ENCODE measurements at regions not wholly inside any gene's neighbourhood (a gene's known extent, or its start where the extent isn't known, plus 50 kb on each side); places are given as distances from the start of the nearest gene placed in this dataset.

DNA sequence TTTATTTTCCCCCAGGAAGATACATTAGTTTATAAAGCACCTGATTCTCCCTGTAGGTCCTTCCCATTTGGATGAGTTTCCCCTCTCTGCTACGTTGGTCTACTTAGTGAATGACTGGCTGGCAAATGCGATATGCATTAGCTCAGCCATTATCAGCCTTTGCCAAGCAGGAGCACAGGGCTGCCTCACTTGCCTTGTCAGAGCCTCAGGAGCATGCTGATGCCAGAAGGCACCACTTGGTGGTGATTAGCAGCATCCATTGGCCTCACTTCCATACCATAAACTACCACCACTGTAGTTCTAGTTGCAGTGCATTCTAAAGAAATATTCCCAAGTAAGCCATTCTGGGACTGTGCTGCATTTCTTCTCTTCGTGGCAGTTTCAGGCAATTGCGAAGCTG lies 442.8 kb upstream of the CHST9 start:
- ATAC-seq: no peak
- DNase-seq: no peak

DNA sequence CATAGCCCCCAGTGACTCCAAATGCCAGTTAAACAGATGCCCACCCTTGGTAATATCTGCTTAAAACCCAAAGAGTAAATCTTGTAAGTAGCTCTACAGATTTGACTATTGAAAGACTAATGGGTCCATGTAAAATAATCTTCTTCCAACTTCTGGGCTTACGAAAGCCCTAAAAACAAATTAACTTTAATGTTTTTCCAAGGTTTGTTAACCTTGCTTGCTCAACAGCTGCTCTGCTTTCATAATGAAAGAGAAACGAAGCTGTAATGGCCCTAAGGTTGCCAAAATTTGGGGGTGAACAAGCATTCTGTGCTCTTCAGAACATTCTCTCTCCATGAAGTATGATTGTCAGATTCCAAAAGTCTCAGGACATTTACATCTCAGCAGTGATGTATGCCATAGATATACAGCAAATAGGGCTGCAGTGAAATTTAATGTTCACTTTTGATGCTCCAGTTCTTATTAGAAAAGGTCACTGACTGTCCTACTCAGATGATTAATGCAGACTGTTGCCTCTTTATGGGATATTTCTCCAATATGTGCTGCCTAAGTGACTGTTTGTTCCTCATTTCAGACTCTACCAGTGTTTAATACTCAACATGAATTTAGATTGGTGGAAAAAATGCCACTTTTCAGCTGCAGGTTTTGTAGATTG lies 436.3 kb upstream of the CHST9 start:
- DNase-seq (no peak), ATAC-seq (no peak)

DNA sequence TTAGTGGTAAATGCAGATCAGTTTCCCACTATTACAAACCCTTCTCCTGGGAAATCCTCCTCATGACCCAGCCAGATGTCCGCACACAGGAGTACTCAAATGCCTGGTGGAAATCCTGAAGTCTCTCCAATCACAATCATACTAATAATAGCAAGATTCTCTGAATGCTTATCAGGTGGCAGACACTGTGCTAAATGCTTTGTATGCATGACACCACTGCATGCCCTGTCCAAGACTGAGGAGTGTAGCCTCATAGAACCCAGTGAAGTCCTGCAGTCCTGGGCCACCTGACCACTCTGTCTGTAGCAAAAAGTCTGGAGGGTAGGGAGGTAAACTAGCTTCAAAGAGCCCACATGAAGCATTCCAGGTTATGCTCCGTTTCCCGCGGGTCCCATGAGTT lies 434.8 kb upstream of the CHST9 start:
- ATAC-seq (no peak), DNase-seq (no peak)

DNA sequence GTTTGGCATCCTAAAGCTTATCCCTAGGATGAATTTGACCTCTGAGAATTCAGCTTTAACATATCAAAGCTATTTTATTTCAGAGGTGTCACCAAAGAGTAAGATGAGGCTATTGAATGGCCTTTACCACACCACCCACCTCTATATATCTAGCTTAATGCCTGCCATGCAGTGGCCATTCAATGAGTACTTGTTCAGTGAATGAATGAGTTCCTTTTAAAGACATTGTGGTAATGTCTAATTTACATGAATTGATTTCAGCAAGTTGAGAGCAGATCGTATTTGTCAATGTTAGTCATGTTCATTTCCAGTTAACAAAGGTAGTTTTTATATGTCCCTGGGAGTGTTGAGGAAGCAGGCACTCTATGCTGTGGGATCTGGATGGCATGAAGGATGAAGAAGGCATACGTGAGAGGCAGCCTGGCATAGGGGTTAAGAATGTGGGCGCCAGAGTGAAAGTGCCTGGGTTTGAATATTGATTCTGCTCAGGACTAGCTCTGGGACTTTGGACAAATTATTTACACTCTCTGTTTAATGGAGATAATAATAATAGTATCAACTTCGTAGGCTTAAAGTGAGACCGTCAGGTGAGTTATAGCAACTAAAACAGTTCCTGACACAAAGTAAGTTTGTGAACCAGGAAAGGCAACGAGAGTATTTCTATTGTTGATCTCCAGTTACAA lies 434.1 kb upstream of the CHST9 start:
- no peak for DNase-seq
- no peak for ATAC-seq

DNA sequence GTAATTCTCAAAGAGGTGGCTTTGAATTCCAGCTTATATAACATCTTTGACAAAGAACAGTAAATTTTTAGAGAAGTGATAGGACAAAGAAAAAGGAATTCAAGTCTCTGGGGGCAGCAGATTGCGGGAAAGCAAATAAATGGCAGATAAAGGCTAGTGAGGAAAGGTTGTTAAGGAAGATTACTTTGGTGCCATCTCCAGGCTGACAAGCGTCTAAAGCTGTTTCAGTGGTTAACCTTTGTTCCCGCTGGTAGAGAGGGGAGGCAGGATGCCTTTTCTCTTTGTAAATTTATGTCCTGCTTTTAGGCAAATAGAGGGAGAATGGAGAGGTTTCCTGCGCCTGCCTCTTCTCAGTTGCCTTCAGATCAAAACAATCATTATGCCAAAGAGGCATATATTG lies 431.2 kb upstream of the CHST9 start:
- DNase-seq (no peak), ATAC-seq (no peak)

DNA sequence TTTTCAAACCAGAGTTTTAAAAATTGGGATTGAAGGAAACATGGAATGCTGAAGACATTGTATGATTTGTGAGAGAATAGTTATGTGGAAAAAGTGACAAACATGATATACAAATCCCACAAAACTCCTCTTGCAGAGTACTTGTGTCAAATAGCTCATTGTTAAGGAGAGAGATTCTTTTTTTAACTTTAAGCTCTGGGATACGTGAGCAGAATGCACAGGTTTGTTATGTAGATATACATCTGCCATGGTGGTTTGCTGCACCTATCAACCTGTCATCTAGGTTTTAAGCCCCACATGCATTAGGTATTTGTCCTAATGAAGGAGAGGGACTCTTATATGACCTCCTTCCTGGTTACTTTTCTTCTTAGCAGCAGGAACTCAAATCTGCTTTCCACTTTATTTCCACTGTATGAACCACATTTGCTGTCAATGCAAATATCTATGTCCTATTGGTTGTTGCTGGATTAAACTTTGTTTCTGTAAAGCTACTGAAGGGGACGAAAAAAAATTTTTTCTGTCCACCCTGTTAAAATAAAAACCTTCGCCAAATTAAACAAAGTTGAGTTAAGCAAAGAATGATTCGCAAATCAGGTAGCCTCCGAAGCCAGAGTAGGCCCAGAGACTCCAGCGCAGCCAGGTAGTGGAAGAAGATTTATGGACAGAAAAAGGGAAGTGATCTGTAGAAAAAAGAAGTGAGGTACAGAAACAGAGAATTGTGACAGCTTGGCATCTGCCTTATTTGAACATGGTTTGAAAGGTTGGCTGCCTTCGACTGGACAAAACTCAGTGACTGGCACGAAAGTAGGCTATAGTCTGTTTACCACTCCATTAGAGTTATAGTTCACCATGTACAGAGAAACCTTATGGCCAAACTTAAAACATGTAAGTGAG lies 430.1 kb upstream of the CHST9 start:
- ATAC-seq (no peak), DNase-seq (no peak)

DNA sequence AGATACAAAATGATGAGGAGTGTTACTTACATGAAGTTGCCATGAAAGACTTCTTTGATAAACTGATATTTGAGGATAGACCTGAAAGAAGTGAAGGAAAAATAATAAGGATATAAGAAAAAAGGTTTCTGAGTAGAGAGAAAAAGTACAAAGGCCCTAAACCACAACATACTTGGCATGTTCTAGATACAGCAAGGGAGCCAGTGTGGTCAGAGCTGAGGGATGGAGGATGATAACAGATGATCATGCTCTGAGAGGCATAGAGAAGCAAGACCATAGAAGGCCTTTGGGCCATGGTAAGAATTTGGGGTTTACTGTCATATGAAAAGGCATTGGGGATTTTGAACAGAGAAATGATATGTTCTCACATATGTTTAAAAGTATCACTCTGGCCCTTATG lies 424.1 kb upstream of the CHST9 start:
- DNase-seq: no peak
- ATAC-seq: no peak

DNA sequence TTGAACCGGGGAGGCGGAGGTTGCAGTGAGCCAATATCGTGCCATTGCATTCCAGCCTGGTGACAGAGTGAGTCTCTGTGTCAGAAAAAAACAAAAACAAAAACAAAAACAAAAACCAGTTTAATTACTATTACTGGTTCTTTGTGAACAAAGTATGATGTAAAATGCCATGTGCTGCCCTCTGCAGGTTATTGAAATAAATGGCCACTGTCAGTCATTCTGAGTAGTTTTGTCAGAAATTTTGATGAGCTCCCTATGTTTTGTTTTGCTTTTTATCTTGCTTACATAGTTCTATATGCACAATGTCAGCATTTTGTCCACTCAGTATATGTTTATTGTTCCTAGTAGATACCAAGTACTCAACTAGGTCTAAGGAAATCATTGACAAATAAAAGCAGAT lies 423.6 kb upstream of the CHST9 start:
- DNase-seq (no peak), ATAC-seq (no peak)

DNA sequence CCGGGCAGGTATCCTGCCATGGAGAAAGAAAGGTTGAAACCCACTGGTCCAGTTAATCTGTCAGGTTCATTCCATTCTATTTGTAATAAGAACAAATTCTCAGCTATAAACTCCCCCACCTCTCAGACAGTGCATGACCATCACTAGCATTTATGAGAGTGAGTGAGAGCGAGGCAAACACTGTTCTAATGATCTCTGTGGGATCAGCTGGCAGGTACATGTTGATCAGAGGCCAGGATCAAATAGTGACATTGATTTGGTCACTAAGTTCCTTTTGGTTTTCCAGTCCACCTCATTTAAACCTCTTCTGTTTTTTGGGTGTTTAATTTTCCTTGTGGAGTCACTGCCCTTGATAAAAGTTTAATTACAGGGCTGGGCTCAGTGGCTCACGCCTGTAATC lies 423.1 kb upstream of the CHST9 start:
- ATAC-seq (no peak), DNase-seq (no peak)

DNA sequence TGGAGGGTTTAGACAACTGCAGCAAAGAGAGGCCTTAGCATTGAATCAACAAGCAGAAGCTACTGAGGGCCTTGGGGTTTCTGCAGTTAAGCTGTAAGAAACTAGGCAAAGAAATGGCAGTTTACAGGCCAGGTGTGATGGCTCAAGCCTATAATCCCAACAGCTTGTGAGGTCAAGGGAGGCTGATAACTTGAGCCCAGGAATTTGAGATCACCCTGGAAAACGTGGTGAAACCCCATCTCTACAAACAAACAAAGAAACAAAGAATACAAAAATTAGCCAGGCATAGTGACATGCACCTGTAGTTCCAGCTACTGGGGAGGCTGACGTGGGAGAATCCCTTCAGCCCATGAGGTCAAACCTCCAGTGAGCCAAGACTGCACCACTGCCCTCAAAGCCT lies 421.6 kb upstream of the CHST9 start:
- ATAC-seq (no peak), DNase-seq (no peak)

DNA sequence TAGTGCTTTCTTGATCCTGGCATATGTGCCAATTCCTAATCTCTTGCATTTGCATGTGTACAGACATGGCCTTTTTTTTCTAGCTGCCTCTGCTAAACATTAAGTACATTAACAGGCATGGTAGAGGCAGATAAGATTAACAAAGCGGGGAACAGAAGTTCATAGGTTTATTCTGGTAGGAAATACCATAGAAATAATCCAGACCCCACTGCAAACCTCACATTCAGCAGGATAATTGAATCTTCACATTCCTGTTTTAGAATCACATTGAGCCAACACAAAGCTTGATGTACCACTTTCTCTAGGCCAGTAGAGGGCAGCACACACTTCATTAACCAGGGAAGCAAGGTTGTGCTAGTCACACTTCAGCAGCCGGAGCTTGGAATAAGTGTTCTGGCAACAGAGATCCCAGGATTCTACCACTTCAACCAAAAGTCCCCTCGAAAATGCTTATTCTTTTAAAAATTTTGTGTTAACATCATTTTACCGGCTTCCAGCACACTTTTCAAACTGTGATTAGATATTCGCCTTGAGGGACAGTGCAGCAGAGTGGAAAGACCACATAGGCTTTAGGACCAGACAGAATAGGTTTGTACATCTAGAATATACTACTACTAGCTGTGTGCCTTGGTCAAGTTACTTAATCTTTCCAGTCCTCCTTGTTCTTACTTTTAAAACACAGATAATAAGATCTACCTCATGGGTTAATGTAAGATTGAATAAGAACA lies 420.2 kb upstream of the CHST9 start:
- ATAC-seq (no peak), DNase-seq (peak; percentile 13)

DNA sequence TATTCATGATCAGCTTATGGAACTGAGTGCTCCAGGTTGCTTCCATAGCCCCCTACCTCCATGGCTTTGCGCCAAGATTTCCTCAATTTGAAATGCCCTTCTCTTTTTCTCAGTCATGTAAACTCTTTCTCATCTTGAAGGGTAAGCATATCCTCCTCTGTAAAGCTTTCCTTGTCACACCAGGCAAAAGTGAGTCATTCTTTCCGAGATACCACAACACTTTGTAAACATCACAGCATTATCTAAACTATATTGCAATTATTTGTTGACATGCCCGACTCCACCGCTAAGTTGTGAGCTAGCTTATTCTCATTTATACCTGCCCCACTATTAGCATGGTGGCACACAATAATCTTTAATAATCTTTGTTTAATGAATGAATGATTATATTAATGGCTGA lies 419.5 kb upstream of the CHST9 start:
- no peak for DNase-seq
- no peak for ATAC-seq

DNA sequence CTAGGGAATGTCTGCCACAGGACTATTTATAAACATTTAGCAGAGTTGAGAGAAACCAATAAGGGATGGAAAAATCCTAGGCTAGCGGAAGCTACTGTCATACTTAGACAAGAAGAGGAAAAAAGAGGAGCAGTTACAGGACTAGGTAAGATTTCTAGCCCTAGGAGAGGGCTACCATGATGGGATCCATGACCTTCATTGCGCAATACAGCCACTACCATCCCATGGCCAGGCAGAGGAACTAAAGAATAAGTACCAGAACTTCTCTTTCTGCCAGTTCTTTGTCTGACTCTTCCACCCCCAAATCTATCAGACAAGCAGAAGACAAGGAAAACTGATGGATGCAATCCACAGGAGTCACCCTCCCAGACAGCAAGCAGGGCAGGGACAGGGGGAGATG lies 417.0 kb upstream of the CHST9 start:
- DNase-seq (no peak), ATAC-seq (no peak)

DNA sequence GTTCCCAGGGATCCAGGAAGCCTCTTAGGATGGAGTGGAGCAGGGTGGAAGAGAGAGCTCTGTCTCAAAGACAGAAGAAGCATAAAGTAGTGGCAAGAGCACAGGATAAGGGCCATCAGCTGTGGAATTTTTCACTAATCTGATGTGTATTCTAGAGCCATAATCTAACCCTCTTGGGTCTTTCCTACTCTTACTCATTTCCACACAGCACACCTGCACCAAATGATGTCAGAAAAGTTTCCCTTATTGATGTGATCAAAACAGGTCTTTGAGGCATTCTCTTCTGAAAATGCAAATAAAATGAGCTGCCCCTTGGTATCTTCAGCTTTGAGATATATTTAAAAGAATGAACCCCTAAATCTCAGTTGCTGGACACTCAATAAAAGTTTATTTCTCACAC lies 415.1 kb upstream of the CHST9 start:
- ATAC-seq: no peak
- no peak for DNase-seq

DNA sequence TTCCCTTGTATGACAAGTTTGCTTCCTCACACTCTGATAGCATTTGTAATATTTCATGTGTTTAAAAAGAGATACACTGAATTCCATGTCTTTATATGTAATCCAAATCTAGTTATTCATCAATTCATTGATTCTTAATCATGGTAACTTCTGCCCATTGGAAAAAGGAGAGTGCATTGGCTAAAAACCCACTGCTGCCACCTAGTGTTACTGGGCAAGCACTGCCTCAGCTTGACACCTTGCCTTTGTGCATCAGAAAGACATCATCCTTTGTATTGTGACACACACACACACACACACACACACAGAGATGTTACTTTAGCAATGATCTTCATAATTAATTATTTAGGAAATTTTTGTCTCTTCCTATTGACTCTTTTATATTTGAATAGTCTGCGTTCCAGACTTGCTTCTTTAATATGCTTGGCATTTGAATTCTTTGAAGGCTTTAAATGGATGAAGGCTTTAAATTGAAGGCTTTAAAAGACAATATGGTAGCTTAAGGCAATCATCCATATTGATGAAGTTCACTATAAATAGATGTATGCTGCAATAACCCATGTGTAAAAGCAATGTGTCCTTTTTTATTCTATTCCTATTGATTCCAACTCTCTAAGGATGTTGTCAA lies 414.2 kb upstream of the CHST9 start:
- peak; percentile 35 for DNase-seq
- ATAC-seq: no peak

DNA sequence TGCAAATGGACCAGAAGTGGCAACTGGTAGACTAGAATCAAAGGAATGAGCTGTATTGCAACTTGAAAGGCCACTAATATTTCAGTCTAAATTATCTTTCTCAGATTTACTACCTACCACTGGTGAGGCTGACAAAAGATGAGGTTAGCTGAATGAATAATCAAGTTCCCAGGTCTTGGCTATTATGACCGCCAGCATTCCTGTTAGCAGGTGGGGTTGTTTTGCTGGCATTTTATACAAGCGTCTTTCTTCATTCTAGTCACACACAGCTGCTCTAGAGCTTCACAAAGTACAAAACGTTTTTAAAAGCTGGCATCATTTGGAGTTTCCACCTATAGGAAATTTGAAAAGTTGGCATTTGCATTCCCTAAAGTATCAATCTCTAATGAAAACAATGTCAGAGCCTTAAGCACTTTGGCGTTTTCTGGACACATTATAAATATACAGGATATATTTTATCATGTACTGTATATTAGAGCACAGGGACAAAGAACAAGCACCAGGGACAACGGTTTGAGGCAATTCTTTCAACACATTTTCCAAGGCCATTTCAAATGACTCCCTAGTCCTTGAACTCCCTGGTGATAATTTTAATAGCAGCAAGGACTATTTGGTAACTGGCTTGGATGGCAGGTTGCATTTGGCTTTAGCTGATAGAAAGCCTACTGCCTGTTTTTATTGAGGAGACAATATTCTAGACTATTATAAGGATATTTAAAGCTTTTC lies 410.2 kb upstream of the CHST9 start:
- ATAC-seq (no peak), DNase-seq (no peak)

DNA sequence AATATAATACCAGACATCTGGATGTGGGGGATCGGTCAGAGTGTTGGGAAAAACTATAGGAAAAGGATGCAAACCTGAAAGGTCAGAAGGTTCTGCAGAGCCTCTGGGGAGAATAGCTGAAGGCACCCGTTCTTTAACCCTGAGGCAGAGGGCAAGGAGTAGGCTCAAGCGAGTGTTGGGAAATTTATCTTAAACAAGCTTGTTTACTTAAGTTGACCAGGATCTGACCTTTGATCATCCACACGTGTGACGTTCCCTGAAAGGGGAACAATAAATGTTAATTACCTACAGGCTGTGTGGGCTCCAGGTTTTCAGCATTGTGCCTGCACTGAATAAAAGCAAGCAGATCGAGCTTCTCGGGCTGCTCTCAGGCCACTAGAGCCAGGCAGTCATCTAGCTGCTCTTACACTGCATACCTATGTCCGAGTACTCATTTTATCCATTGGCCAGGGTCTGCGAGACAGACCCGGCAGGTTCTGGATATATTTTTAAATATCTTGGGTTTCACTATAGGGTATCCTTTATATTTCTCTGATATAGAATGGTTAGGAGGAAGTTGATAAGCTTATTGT lies 400.6 kb upstream of the CHST9 start:
- DNase-seq (no peak), ATAC-seq (no peak)

DNA sequence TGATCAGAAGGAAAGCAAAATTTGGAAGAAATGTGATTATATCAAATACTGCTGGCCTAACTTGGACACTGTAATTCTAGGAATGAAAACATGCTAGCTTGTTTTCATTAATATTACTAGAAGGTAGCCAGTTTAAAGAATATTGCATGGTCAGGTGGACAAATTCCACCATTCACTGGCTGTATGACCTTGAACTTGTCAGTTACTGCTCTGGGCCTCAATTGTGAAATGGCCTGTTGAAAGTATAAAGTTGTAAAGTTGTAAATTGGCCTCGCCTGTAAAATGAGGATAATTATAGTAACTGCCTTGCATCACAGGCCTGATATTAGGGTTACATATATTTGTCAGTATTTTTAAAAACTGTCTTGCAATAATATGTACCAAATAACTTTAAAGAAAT lies 398.4 kb upstream of the CHST9 start:
- DNase-seq (no peak), ATAC-seq (no peak)

DNA sequence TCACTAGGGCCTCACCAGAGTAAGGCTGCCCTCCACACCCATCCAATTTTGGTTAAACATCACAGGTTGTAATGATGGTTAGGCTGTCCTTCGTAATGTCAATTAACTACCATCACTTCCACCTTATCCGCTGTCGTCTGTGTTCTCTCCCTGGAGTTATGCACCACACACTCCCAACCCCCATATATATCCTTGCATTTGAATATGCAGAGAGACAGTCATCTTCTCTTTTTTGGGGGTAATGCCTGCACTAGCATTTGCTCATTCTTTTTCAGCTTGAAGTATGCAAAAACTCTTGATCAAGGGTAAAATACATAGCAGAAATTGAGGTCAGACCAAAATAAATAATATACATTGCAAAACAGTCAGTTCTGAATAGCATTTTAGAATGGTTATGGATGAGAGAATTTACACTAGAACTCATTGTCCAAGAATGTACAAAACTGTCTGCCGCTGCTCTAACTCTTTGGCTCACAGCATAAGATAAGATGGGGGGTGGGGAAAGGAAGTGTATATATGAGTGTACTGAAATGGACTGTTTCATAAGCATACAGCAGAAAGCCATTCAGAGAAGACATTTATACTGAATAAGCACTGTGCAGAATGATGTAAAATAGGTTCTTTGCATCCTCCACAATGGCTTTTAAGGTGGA lies 397.8 kb upstream of the CHST9 start:
- no peak for ATAC-seq
- no peak for DNase-seq

DNA sequence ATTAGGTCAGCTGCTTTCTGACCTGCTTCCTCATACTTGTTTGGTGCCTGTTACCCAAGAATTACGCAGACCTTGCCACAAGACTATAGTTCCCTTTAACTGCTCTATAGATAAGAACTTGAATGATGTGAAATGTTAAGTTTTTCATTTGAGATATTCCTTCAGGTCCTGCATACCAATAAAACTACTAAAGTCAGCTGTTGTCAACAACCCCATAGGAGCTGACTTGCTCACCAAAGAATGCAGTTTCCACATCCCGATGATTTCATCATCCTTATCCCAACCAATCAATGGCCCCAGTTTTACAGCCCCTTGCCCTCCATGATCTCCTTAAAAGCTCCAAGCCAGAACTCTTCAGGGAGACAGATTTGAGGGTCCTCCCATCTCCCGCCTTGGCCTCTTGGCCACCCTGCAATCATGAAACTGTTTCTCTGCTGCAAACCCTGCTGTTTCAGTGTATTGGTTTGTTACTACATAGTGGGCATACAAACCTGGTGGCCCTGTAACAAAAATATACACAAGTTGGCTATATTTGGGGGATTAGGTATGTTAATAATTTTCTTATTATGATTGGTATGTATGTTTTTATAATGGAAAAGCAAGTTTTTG lies 396.3 kb upstream of the CHST9 start:
- DNase-seq (no peak), ATAC-seq (no peak)
